HepG2 (cell line): ENCODE measurements at regions not wholly inside any gene's neighbourhood (a gene's known extent, or its start where the extent isn't known, plus 50 kb on each side); places are given as distances from the start of the nearest gene placed in this dataset.

Experiments used
- CTCF ChIP-seq: sonication (generic); formaldehyde crosslinking; IDR thresholded peaks from 2 replicates; pipeline ENCODE4 v1.5.0; 2020; ENCODE audit warnings: mild to moderate bottlenecking, missing genetic modification reagents, moderate library complexity
- KDM1A ChIP-seq: IDR thresholded peaks from 2 replicates; pipeline ENCODE4 v1.6.1; 2016; ENCODE audit warnings: missing compliant biosample characterization
- NR2C2 ChIP-seq: sonication (generic); formaldehyde crosslinking; IDR thresholded peaks from 2 replicates; pipeline ENCODE4 v1.4.0; 2020; ENCODE audit warnings: missing genetic modification reagents, mild to moderate bottlenecking, moderate library complexity, borderline replicate concordance
- POLR2A ChIP-seq, 2 experiments: IDR thresholded peaks; 2 replicates each; pipeline ENCODE4 v1.6.1; 2011; ENCODE audit warnings: low read depth in 2 of 2, low read length in 2 of 2, mild to moderate bottlenecking in 1 of 2, moderate library complexity in 1 of 2; ENCODE audit not compliant: insufficient read depth in 1 of 2
- TGIF2 ChIP-seq: IDR thresholded peaks from 2 replicates; pipeline ENCODE4 v1.6.1; 2016; ENCODE audit warnings: control low read depth, missing compliant biosample characterization
- ZFP36 ChIP-seq: fragments of 150-350 bp; IDR thresholded peaks from 2 replicates; pipeline ENCODE4 v1.6.1; 2018; ENCODE audit warnings: borderline replicate concordance, low read length, low read depth; ENCODE audit not compliant: partially characterized antibody

DNA sequence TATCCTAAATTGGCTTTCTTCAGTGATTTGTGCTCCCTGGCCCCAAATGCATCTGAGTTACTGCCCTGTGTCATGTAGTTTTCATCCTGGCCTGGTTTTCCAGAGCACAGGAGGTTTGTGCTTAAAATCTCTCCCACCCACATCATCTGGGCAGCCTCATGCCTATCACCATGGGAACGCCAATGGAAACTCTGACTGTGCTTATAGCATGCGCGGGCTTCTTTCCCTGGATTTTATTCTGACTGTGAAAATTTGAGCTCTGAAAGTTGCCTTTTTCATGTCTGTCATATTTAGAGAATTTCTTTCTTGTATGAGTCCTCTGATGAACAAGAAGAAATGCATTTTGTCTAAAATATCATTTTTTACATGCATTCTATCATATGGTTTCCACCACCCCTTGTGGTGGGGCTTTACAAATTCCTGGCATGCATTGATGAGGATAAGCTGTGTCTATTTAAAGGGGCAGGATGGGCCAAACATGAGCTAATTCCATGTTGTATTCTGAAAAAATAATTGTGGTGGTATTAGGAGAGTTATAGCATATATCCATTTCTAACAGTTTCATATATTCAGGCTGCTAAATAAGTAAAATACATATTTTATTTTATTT is 55.1 kb downstream of the IRAG1 start:
- TF ChIP-seq CTCF (CRISPR knock-in tag), result no peak
- TF ChIP-seq POLR2A (IDR thresholded peaks at IDR 0.05; ENCODE audit: insufficient read depth in 1 of 2, low read depth in 2 of 2, low read length in 2 of 2), result no peak
- no peak for TF ChIP-seq KDM1A (CRISPR knock-in tag)
- TF ChIP-seq TGIF2 (CRISPR knock-in tag), result no peak
- TF ChIP-seq NR2C2 (CRISPR knock-in tag), result no peak
- TF ChIP-seq ZFP36, result no peak
